Muscle layer of duodenum (tissue), 2 donors: ENCODE measurements at regions not wholly inside any gene's neighbourhood (a gene's known extent, or its start where the extent isn't known, plus 50 kb on each side); places are given as distances from the start of the nearest gene placed in this dataset.

Source experiments
- H3K27ac ChIP-seq: one replicate; pipeline ENCODE4 v1.7.0; 2013; ENCODE audit warnings: mild to moderate bottlenecking, low read length
- H3K27me3 ChIP-seq: one replicate; pipeline ENCODE4 v1.7.0; 2013; ENCODE audit warnings: low read depth, mild to moderate bottlenecking, control low read depth, low read length
- H3K36me3 ChIP-seq, 2 donors: one replicate each; pipeline ENCODE4 v1.7.0; 2013; ENCODE audit warnings: low read length in 2 of 2, control low read depth in 1 of 2, mild to moderate bottlenecking in 1 of 2; ENCODE audit not compliant: insufficient read depth in 2 of 2, control insufficient read depth in 1 of 2
- H3K4me1 ChIP-seq, 2 donors: one replicate each; pipeline ENCODE4 v1.7.0; 2013; ENCODE audit warnings: low read length in 2 of 2, mild to moderate bottlenecking in 2 of 2, control low read depth in 1 of 2, moderate library complexity in 1 of 2; ENCODE audit not compliant: insufficient read depth in 2 of 2, control insufficient read depth in 1 of 2
- H3K4me3 ChIP-seq, 2 donors: one replicate each; pipeline ENCODE4 v1.7.0; 2013; ENCODE audit warnings: low read length in 2 of 2, low read depth in 1 of 2, mild to moderate bottlenecking in 1 of 2
- H3K9me3 ChIP-seq, 2 donors: one replicate each; pipeline ENCODE4 v1.7.0; 2013; ENCODE audit warnings: low read length in 2 of 2, control low read depth in 1 of 2, mild to moderate bottlenecking in 1 of 2; ENCODE audit not compliant: control insufficient read depth in 1 of 2
- donor health status: healthy.

DNA sequence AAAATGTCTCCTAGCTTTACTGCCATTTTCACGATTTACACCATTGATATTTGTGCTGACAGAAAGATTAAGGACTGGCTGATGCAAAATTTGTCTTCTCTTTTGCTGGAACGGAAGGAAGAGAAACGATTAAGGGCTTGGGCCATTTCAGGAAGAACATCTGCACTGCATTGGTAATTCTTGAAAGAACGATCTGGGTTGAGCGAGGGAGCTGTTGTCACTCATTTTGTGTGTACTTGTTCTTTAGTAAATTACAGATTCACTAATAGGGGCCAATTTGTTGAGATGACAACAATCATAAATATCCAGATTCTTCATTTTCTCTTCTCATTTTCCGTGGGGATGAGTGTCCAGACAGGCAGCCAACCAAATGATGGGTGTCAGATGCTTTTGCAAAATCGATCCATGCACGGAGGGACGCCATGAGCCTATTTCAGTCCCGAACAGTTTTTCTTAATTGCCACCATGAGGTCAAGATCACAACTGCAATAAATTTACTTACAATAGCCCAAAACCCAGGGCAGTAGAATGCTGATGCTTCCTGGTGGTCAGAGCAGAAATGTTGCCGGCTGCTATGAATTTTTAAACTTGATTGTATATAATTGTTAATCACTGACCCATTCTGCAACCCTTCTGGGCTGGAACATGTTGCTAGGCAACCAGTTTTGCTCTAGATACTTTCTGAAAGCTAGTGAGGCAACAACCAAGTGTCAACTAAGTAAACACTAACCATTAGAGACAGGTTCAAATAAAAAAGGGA lies 132.4 kb upstream of the TIAM1 start:
- no peaks in the 10 kb centered on the region for H3K27me3 ChIP-seq
- no peak overlapping the region for H3K27ac ChIP-seq
- H3K36me3 ChIP-seq = no peaks in the 10 kb centered on the region
- H3K4me1 ChIP-seq = no peaks in the 10 kb centered on the region
- peaks cover 0 to 19% of the 10 kb centered on the region in 2 donors for H3K9me3 ChIP-seq
- no peak overlapping the region for H3K4me3 ChIP-seq

DNA sequence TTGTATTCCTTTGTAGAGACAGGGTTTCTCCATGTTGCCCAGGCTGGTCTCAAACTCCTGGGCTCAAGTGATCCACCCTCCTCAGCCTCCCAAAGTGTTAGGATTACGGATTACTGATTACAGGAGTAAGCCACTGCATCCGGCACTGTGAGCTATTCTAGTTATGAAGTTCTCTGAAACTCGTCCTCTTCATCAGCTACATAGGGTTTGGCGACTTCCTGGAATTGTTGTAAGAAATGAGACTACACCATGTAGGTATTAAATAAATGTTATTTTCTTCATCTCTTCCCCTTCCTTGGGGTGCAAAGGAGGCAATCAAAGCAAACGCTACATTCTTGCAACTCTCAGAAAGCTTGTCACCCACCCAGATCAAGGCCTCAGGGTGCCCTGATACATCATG lies 131.2 kb upstream of the TIAM1 start:
- H3K4me3 ChIP-seq = no peak overlapping the region
- H3K27ac ChIP-seq = no peak overlapping the region
- no peaks in the 10 kb centered on the region for H3K4me1 ChIP-seq
- H3K27me3 ChIP-seq = no peaks in the 10 kb centered on the region
- no peaks in the 10 kb centered on the region for H3K36me3 ChIP-seq
- peaks cover 0 to 7% of the 10 kb centered on the region in 2 donors for H3K9me3 ChIP-seq

DNA sequence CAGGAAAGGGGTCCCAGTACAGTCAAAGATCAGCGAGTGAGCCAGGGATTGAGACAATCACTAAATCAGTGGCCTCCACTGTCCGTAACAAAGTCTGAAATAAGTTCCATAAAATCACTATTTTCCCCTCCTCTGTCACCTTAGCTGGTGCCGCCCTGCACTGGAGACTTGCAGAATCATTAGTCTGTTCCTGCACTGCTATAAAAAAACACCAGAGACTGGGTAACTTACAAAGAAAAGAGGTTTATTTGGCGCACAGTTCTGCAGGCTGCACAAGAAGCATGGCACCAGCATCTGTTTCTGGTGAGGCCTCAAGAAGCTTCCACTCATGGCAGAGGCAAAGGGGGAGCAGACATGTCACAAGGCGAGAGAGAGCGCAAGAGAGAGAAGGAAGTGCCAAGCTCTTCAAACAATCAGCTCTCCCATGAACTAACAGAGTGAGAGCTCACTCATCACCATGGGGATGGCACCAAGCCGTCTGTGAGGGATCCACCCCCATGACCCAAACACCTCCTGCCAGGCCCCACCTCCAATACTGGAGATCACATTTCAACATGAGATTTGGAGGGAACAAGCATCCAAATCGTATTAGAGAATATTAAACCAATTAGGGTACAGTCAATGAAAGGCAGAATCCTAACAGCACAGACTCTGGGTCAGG lies 129.8 kb upstream of the TIAM1 start:
- H3K27me3 ChIP-seq = no peaks in the 10 kb centered on the region
- no peak overlapping the region for H3K4me3 ChIP-seq
- no peaks in the 10 kb centered on the region for H3K36me3 ChIP-seq
- H3K9me3 ChIP-seq = peaks cover 0 to 7% of the 10 kb centered on the region in 2 donors
- no peaks in the 10 kb centered on the region for H3K4me1 ChIP-seq
- no peak overlapping the region for H3K27ac ChIP-seq

DNA sequence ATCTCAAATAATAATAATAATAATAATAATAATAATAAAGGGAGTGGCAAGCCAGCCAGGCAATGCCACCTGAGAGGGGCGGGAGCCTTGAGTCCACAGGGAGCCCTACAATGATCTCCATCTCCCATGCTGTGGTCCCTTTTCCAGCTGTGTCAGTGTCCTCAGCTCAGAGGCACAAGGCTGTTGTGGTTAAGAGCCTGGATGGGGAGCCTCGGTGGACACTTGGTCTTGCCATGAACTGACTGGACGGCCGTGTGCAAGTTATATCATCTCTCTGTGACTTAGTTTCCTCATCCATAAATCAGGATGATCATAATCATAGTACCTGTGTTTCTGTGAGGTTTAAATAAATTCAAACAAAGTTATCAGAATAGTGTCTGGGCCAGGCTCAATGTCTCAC lies 127.8 kb upstream of the TIAM1 start:
- Histone ChIP-seq H3K4me3 (no peak overlapping the region), H3K27ac (no peak overlapping the region), H3K4me1 (no peaks in the 10 kb centered on the region), H3K36me3 (no peaks in the 10 kb centered on the region), H3K27me3 (no peaks in the 10 kb centered on the region), H3K9me3 (peaks cover 0 to 7% of the 10 kb centered on the region in 2 donors)

DNA sequence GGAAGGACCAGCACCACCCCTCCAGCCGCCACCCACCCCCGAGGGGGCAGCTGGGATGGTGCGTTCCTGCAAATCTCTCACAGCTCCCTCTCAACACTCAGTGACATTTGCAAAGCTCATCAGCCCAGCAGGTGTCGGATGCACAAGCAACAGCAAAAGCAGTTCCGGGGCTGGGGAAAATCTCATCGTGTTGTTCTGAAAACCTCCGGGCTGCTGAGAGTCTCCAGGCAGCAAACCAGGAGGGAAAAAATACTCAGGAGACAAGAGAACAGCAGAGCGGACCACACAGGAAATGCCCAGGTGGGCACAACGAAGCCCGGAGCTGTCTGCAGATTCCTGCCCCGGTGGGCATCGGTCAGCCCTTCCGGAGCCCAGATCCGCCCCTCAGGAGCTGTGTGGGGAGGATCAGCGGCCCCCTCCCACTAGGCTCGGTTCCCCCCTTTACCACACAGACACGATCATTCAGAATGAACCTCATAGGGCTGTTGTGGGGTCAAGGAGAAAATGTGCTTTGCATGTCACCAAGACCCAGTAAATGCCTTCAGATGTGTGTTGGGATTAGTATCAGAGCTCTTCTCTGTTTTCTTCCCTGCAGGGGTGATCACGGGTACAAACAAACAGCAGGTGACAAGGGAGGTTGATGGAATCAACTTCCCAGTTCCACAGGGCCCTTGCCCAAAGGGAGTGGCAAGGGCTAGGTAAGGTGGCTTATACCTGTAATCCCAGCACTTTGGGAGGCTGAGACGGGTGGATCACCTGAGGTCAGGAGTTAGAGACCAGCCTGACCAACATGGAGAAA lies 127.0 kb upstream of the TIAM1 start:
- no peak overlapping the region for H3K27ac ChIP-seq
- H3K4me1 ChIP-seq = no peaks in the 10 kb centered on the region
- H3K27me3 ChIP-seq = no peaks in the 10 kb centered on the region
- H3K4me3 ChIP-seq = no peak overlapping the region
- H3K9me3 ChIP-seq = peaks cover 0 to 7% of the 10 kb centered on the region in 2 donors
- H3K36me3 ChIP-seq = no peaks in the 10 kb centered on the region

DNA sequence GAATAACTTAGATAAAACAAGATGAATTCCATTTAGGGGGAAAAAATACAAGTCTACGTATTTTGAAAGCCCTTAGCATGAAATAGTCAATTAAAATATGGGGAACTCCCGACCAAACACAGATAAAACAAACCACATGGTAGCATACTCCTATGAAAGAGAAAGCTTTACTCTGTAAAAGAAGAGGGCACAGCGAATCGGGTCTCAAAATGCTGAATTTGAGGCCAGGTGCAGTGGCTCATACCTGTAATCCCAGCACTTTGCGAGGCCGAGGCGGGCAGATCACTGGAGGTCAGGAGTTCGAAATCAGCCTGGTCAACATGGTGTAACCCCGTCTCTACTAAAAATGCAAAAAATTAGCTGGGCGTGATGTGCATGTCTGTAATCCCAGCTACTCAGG lies 116.9 kb upstream of the TIAM1 start:
- Histone ChIP-seq H3K27me3 (no peaks in the 10 kb centered on the region), H3K4me3 (no peak overlapping the region), H3K9me3 (no peaks in the 10 kb centered on the region), H3K36me3 (no peaks in the 10 kb centered on the region), H3K27ac (no peak overlapping the region), H3K4me1 (no peaks in the 10 kb centered on the region)

DNA sequence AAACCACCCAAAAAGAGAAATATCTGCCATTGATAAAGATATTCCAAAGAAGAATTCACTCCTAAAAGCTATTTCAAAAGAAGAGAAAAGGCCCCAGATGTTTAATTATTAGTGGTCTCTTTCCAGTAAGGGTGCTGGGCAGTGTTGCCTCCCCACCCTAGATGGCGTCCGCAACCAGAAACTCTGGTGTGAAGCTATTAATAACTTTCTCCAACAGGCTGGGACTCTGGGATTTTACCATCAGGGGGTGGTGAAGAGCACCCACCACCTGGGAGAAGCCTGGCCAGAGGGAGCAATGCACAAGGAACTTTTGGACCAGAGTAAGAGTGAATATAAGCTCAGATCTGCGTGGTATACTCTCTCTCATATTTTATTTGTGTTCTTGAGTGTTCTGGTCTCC lies 115.4 kb upstream of the TIAM1 start:
- no peaks in the 10 kb centered on the region for H3K36me3 ChIP-seq
- H3K4me3 ChIP-seq = no peak overlapping the region
- H3K9me3 ChIP-seq = no peaks in the 10 kb centered on the region
- no peaks in the 10 kb centered on the region for H3K27me3 ChIP-seq
- no peak overlapping the region for H3K27ac ChIP-seq
- no peaks in the 10 kb centered on the region for H3K4me1 ChIP-seq

DNA sequence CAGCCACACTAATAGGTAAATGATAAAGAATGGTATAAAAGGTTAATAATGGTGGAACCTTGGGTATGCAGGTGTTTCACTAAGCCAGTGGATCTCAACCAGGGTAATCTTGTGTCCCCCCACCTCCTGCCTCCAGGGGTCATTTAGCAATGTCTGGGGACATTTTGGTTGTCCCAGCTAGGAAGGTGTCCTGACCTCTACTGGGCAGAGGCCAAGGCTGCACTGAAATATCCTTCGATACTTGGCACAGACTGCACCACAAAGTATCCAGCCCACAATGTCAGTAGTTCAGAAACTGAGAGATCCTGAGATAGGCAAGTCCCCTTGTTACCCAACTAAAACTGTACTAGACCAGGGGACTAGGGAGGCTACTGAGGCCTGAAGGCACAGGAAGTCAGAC lies 113.6 kb upstream of the TIAM1 start:
- H3K36me3 ChIP-seq = no peaks in the 10 kb centered on the region
- H3K4me1 ChIP-seq = no peaks in the 10 kb centered on the region
- no peak overlapping the region for H3K27ac ChIP-seq
- no peak overlapping the region for H3K4me3 ChIP-seq
- no peaks in the 10 kb centered on the region for H3K9me3 ChIP-seq
- no peaks in the 10 kb centered on the region for H3K27me3 ChIP-seq

DNA sequence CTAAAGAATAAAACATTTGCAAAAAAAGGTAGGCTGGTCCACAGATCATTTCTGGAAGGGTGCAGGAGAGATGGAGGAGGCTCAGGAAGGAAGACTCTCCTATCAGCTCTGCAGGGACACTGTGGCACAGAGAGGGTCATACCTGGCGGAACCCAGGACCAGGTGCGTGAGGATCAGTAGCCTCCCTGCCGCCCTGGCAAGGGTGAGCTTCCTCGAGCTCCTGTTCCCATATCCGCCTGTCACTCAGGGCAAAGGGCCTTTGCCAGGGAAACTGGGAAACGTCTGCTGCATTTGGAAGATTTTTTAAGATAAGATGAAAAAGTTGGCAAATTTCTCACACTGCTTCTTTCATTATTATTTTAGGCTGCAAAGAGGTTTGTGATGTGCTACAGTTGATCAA lies 112.1 kb upstream of the TIAM1 start:
- Histone ChIP-seq H3K9me3 (no peaks in the 10 kb centered on the region), H3K27me3 (no peaks in the 10 kb centered on the region), H3K27ac (no peak overlapping the region), H3K4me1 (no peaks in the 10 kb centered on the region), H3K36me3 (no peaks in the 10 kb centered on the region), H3K4me3 (no peak overlapping the region)

DNA sequence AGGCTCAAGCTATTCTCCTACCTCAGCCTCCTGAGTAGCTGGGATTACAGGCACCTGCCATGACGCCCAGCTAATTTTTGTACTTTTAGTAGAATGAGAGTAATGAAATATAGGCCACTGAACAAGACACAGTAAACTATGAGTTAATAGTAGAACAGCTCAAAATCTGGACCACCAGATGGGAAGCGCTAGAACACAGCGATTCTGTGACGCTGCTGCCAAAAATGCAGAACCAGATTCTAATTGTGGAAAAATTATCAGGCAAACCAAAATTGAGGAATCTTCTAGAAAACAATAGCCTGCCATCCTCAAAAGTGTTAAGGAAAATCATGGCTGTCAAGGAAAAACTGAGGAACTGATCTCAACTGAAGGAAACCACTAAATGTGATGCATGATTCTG lies 111.4 kb upstream of the TIAM1 start:
- Histone ChIP-seq H3K9me3 (no peaks in the 10 kb centered on the region), H3K4me1 (no peaks in the 10 kb centered on the region), H3K4me3 (no peak overlapping the region), H3K36me3 (no peaks in the 10 kb centered on the region), H3K27ac (no peak overlapping the region), H3K27me3 (no peaks in the 10 kb centered on the region)

DNA sequence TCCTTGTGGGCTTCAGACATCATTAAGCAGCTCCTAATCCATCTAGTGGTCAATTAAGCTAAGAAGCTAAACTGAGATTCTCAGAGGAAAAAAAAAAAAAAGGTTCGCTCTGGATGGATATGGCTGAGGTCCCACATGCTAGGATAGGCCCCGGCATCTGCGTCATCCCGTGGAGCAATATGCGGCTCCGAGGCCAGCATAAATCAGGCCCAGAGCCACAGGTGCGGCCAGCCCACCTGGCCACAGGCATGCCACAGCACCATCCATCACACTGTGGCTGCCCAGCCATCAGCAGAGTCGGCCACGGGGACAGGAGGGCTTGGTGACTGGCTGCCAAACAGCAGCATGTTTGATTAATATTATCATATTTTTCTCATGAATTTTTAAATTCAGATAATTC lies 106.9 kb upstream of the TIAM1 start:
- Histone ChIP-seq H3K27me3 (no peaks in the 10 kb centered on the region), H3K9me3 (no peaks in the 10 kb centered on the region), H3K4me3 (no peak overlapping the region), H3K4me1 (no peaks in the 10 kb centered on the region), H3K36me3 (no peaks in the 10 kb centered on the region), H3K27ac (no peak overlapping the region)
